GM12878 (cell line): ENCODE measurements at regions not wholly inside any gene's neighbourhood (a gene's known extent, or its start where the extent isn't known, plus 50 kb on each side); places are given as distances from the start of the nearest gene placed in this dataset.

Source experiments
- ATAC-seq: fragments of 200-7000 bp; cut with Tn5 transposase; 3 replicates; pipeline ENCODE4 v1.9.1; 2020; ENCODE audit warnings: mild to moderate bottlenecking, moderate library complexity
- BruUV-seq: library from RNA; stranded (reverse); fragments of 400-500 nt; replicated peaks from 2 replicates; lab custom pipeline; 2021; lab: Mats Ljungman, UMichigan
- CTCF ChIA-PET: fragments of 300-600 bp; sonication (Branson Sonifier 250); formaldehyde crosslinking; extraction: SDS; loops from one replicate; lab custom pipeline; 2021; ENCODE audit warnings: inconsistent platforms; lab: Yijun Ruan, JAX
- POLR2A ChIA-PET: fragments of 350-600 bp; formaldehyde crosslinking; extraction: SDS; loops from one replicate; lab custom pipeline; 2021; ENCODE audit warnings: inconsistent platforms; lab: Charles Lee
- RAD21 ChIA-PET: fragments of 300-600 bp; sonication (Branson Sonifier 250); formaldehyde crosslinking; loops from one replicate; lab custom pipeline; 2023; ENCODE audit warnings: antibody characterized with exemption; ENCODE audit not compliant: unreplicated experiment; lab: Charles Lee
- SMC1A ChIA-PET: fragments of 300-600 bp; sonication (Branson Sonifier 250); formaldehyde crosslinking; loops from one replicate; lab custom pipeline; 2023; ENCODE audit not compliant: unreplicated experiment, uncharacterized antibody; lab: Charles Lee
- DNase-seq: peaks from one replicate; pipeline ENCODE4 v3.0.0-alpha.2; 2011; ENCODE audit warnings: low read depth, low spot score
- FAIRE-seq: peaks from 3 replicates; lab custom pipeline; 2011; peaks lifted over from hg19 to GRCh38; lab: Jason Lieb, UNC
- H2AFZ ChIP-seq: 2 replicates; pipeline ENCODE4 v1.6.0; 2011; ENCODE audit warnings: low read depth, low read length, control low read depth; ENCODE audit not compliant: control insufficient read depth
- H3K27ac ChIP-seq: 2 replicates; pipeline ENCODE4 v1.5.1; 2011; ENCODE audit warnings: control low read depth; ENCODE audit not compliant: control insufficient read depth, insufficient read depth
- H3K27me3 ChIP-seq, 2 experiments: replicated peaks in 1 of 2; 2 replicates each; pipeline versions ENCODE4 v1.6.0 to v1.6.1; 2011; ENCODE audit warnings: low read length in 1 of 2; ENCODE audit not compliant: control insufficient read depth in 2 of 2, insufficient read depth in 2 of 2
- H3K36me3 ChIP-seq, 2 experiments: 2 replicates each; pipeline ENCODE4 v1.5.1; 2011; ENCODE audit warnings: low read length in 1 of 2; ENCODE audit not compliant: control insufficient read depth in 2 of 2, insufficient read depth in 2 of 2
- H3K4me1 ChIP-seq: 2 replicates; pipeline ENCODE4 v1.6.1; 2011; ENCODE audit warnings: mild to moderate bottlenecking, low read length, moderate library complexity, mixed read lengths; ENCODE audit not compliant: control insufficient read depth, insufficient read depth
- H3K4me2 ChIP-seq: 2 replicates; pipeline ENCODE4 v1.6.0; 2011; ENCODE audit warnings: control low read depth; ENCODE audit not compliant: control insufficient read depth, insufficient read depth
- H3K4me3 ChIP-seq: fragments of 200-600 bp; sonication (generic); 2 replicates; pipeline ENCODE4 v1.5.1; 2016
- H3K79me2 ChIP-seq: 2 replicates; pipeline ENCODE4 v1.6.0; 2011; ENCODE audit warnings: low read length; ENCODE audit not compliant: control insufficient read depth, insufficient read depth
- H3K9ac ChIP-seq: 2 replicates; pipeline ENCODE4 v1.8.0; 2011; ENCODE audit warnings: low read length, control low read depth, mixed read lengths; ENCODE audit not compliant: control insufficient read depth, insufficient read depth
- H3K9me3 ChIP-seq: replicated peaks from 3 replicates; pipeline ENCODE4 v1.5.1; 2011; ENCODE audit warnings: mild to moderate bottlenecking, low read length; ENCODE audit not compliant: control insufficient read depth, insufficient read depth
- H4K20me1 ChIP-seq: 2 replicates; pipeline ENCODE4 v1.6.0; 2011; ENCODE audit not compliant: control insufficient read depth, insufficient read depth
- ATF7 ChIP-seq: fragments of 450-650 bp; IDR thresholded peaks from 2 replicates; pipeline ENCODE4 v1.6.1; 2016; ENCODE audit warnings: low read depth, mild to moderate bottlenecking
- FOS ChIP-seq: IDR thresholded peaks from 3 replicates; pipeline ENCODE4 v1.6.1; 2011; ENCODE audit warnings: borderline replicate concordance; ENCODE audit not compliant: insufficient read length; ENCODE audit errors: extremely low read depth
- TARDBP ChIP-seq: IDR thresholded peaks from 2 replicates; pipeline ENCODE4 v1.6.1; 2016; ENCODE audit warnings: borderline replicate concordance
- USF1 ChIP-seq: IDR thresholded peaks from 2 replicates; pipeline ENCODE4 v1.6.1; 2011; ENCODE audit warnings: borderline replicate concordance, low read depth, mild to moderate bottlenecking, moderate library complexity, mixed read lengths, low read length; ENCODE audit not compliant: insufficient read depth; ENCODE audit errors: extremely low read length
- ZNF592 ChIP-seq: fragments of 450-650 bp; IDR thresholded peaks from 2 replicates; pipeline ENCODE4 v1.6.1; 2017; ENCODE audit warnings: mild to moderate bottlenecking, moderate library complexity
- WGBS: methylation state at CpG from one replicate; pipeline ENCODE4 v1.1.6; 2016; ENCODE audit warnings: low lambda C conversion rate; ENCODE audit not compliant: insufficient replicate concordance, insufficient coverage; ENCODE audit errors: missing lambda C conversion rate; 5-methylcytosine and 5-hydroxymethylcytosine counted together
- in situ Hi-C: fragments of 300-500 bp; cut with MboI; formaldehyde crosslinking; loops from 9 replicates; pipeline ENCODE4 v1.14.3; 2018; ENCODE audit warnings: mixed read lengths
- intact Hi-C: fragments of 100-400 bp; cut with micrococcal nuclease; formaldehyde crosslinking; loops from one replicate; pipeline ENCODE4 v1.14.2; 2022; ENCODE audit not compliant: unreplicated experiment
- TF ChIP-seq, protein P1 (sequence below): IDR thresholded peaks from 2 replicates; pipeline ENCODE4 v1.6.1; 2012; ENCODE audit warnings: improper control_type of control experiment, low read depth, low read length; ENCODE audit not compliant: insufficient replicate concordance

GRCh38 chr10:108904163-108904838, 1019.0 kb downstream of the XPNPEP1 start (continued):
- TF ChIP-seq, protein P1, sequence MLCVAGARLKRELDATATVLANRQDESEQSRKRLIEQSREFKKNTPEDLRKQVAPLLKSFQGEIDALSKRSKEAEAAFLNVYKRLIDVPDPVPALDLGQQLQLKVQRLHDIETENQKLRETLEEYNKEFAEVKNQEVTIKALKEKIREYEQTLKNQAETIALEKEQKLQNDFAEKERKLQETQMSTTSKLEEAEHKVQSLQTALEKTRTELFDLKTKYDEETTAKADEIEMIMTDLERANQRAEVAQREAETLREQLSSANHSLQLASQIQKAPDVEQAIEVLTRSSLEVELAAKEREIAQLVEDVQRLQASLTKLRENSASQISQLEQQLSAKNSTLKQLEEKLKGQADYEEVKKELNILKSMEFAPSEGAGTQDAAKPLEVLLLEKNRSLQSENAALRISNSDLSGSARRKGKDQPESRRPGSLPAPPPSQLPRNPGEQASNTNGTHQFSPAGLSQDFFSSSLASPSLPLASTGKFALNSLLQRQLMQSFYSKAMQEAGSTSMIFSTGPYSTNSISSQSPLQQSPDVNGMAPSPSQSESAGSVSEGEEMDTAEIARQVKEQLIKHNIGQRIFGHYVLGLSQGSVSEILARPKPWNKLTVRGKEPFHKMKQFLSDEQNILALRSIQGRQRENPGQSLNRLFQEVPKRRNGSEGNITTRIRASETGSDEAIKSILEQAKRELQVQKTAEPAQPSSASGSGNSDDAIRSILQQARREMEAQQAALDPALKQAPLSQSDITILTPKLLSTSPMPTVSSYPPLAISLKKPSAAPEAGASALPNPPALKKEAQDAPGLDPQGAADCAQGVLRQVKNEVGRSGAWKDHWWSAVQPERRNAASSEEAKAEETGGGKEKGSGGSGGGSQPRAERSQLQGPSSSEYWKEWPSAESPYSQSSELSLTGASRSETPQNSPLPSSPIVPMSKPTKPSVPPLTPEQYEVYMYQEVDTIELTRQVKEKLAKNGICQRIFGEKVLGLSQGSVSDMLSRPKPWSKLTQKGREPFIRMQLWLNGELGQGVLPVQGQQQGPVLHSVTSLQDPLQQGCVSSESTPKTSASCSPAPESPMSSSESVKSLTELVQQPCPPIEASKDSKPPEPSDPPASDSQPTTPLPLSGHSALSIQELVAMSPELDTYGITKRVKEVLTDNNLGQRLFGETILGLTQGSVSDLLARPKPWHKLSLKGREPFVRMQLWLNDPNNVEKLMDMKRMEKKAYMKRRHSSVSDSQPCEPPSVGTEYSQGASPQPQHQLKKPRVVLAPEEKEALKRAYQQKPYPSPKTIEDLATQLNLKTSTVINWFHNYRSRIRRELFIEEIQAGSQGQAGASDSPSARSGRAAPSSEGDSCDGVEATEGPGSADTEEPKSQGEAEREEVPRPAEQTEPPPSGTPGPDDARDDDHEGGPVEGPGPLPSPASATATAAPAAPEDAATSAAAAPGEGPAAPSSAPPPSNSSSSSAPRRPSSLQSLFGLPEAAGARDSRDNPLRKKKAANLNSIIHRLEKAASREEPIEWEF: no peak
- TF ChIP-seq FOS (no peak), ATF7 (no peak)
- TF ChIP-seq, all 136 proteins: peak for 0

DNA sequence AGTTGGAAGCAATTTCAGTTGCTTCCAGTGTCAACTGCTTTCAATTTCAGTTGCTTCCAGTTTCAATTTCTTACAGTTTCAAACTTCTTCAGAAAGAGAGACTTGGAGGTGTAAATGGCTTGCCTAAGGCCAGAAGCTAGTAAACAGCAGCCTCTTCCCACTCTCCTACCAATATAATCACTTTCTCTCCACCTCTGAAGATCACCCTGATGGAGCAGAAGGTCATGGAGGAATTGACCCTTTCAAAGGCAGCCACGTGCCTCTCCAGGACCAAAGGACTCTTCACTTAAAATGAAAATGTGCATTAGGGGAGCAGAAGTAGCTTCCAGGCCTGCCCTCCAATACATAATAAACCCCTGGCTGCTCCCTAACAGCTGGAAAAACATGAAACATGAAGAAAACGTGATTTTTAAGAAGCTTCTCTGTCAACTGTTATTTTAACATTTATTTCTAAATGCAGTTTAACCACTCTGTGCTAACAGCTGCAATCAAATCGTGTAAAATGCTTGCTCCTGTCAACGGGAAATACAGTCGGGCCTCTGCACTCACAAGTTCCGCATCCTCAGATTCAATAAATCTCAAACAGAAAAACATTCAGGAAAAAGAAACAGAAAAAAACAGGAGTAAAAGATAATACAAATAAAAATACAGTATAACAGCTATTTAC, 1020.6 kb downstream of the XPNPEP1 start:
- H3K9me3 ChIP-seq: no peaks in the 10 kb centered on the region
- POLR2A ChIA-PET: no interaction called here
- RAD21 ChIA-PET: no interaction called here
- H3K27me3 ChIP-seq: peaks cover 0 to 2% of the 10 kb centered on the region in 2 experiments; a peak in 1 of 4 replicates
- CTCF ChIA-PET: no interaction called here
- no peaks in the 10 kb centered on the region for H3K79me2 ChIP-seq
- intact Hi-C loops (no loop called here), in situ Hi-C loops (no loop called here)
- no peak overlapping the region for H3K4me2 ChIP-seq
- peak; percentile 68 for ATAC-seq
- SMC1A ChIA-PET: no interaction called here
- FAIRE-seq: no peak
- no peak overlapping the region for H3K27ac ChIP-seq
- H3K4me1 ChIP-seq: no peaks in the 10 kb centered on the region
- BruUV-seq: no TSS peak
- no peaks in the 10 kb centered on the region for H4K20me1 ChIP-seq
- no peak overlapping the region for H3K4me3 ChIP-seq
- H3K36me3 ChIP-seq: no peaks in the 10 kb centered on the region
- 40% methylated on average over 6 of the region's 6 CpGs for WGBS
- DNase-seq: no peak
- no peak overlapping the region for H3K9ac ChIP-seq
- peak overlapping the region; percentile 52; the same call in 1 of the 2 replicates for H2AFZ ChIP-seq
- TF ChIP-seq USF1: no peak
- no peak for TF ChIP-seq ZNF592
- no peak for TF ChIP-seq TARDBP
